Activated gamma-delta T cell treated with anti-CD3 and anti-CD28 coated beads, Interleukin-2, amount 50 U/mL, for 16 hours (primary cell): ENCODE measurements at regions not wholly inside any gene's neighbourhood (a gene's known extent, or its start where the extent isn't known, plus 50 kb on each side); places are given as distances from the start of the nearest gene placed in this dataset.

ENCODE experiments used
- DNase-seq: peaks from one replicate; pipeline ENCODE4 v3.0.0-alpha.2; 2020; ENCODE audit warnings: low read depth

DNA sequence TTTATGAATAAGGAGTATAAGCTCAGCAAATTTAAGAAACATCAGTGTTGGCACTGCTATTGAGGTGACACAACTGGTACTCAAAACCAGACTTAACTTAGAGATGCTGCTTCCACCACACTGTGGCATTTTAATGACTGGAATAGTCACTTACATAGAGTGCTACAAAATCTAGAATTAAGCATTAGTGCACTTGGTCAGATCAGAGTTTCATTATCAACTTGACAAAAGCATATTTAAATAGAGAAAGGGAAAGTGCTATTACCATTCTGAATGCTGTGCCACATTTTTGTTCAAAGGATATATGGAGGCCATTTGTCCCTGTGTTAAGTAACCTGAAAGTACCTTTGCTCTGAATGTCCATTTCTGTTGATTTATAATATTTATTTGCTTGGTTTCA lies 800.7 kb upstream of the ALCAM start:
- no peak for DNase-seq

DNA sequence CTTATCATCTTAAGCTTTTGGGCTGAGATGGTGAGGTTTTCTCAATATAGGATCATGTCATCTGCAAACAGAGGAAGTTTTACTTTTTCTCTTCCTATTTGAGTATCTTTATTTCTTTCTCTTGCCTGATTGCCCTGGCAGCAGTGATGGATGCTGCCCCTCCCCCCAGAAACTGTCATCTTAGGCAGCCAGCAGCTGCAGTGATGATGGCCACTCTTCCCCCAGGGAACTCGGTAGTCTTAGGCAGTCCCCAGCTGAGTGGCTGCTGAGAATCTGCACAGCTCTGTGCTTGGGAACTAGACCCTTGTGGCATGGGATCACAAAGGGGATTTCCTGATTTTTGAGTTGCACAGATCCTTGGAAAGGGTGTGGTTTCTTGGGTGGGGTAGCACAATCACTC lies 791.1 kb upstream of the ALCAM start:
- no peak for DNase-seq

DNA sequence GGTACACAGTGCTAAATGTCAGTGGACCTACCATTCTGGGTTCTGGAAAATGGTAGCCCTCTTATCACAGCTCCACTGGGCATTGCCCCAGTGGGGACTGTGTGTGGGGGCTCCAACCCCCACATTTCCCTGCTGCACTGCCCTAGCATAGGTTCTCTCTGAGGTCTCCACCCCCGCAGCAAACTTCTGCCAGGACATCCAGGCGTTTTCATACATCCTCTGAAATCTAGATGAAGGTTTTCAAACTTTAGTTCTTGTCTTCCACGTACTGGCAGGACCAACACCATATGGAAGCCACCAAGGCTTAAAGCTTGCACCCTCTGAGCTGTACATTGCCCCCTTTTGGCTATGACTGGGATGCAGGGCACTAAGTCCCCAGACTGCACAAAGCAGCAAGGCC lies 788.2 kb upstream of the ALCAM start:
- DNase-seq: no peak

DNA sequence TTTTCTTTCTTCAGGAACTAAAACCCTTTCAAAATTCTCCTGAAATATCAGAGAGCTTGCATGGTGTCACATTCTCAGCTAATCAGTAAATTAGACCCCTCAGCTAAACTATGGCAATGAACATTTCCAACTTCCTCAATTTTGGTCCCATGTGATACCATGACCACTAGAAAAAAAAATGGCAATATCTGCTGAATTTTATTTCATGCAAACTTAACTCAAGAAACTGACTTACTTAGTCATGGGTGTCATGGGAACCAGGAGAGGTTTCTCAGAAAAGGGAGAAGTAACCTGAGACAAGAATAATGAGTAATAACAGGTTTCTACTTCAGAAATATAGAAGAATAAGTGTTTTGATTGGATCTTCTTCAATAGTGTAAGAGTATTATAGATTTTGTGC lies 784.6 kb upstream of the ALCAM start:
- no peak for DNase-seq

DNA sequence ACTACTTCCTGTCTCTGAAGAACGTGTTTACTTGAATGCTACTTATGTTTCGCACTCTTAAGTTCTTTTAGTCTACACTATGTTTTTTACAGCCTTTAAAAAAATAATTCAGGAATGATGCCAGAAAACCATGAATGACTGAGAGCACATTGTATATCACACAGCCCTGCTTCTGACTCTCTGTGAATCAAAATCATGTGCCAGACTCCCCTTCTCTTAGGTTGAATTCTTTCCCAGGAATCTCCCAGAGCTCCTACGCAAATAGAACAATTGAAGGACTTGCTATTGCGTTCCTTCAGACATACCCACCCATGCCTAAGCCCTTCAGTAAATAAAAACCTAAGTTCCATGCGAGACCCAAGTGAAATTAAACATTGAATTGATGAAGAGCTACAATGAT lies 782.0 kb upstream of the ALCAM start:
- DNase-seq: no peak

DNA sequence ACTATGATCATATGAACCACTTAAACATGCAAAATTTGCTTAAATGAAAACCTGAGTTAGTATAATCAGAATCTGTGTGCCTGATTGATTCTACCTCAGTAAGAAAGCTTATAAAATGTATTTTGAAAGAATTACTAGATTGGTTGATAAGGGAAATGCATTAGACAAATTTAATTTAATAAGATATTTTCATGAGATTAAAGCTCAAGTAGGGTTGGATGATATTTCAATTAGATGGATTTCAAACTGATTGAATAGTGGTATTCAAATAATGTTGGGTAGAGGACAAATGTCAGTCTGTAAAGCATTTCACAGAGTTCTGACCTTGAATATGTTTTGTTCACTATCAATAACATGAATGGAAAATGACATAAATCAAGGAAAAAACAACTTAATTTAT lies 780.4 kb upstream of the ALCAM start:
- no peak for DNase-seq

DNA sequence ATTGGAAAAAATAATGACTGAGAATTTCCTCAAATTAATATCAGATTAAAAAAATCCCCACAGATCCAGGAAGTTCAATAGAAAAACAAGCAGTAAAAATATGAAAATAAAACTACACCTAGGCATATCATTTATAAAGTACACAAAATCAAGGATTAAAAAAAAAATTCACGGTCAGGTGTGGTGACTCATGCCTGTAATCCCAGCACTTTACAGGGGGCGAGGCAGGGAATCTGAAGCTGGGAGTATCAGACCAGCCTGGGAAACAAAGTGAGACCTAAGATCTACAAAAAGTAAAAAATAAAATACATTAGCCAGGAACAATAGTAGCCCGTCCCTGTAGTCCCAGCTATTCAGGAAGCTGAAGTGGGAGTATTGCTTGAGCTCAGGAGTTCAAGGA lies 778.3 kb upstream of the ALCAM start:
- DNase-seq: no peak

DNA sequence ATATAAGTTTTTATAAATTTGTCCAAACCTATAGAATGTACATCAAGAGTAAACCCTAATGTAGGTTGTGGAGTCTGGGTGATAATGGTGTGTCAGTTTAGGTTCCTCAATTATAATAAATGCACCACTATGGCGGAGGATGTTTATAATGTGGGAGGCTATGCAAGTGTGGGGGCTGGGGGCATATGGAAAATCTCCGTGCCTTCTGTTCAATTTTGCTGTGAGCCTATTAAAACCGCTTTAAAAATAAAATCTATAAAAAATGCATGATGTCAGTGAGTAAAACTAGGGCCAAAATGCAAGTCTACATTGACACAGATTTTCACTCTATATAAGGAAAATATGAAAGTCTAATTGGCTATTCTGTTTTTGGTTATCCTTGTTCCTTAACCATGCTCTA lies 774.9 kb upstream of the ALCAM start:
- no peak for DNase-seq

DNA sequence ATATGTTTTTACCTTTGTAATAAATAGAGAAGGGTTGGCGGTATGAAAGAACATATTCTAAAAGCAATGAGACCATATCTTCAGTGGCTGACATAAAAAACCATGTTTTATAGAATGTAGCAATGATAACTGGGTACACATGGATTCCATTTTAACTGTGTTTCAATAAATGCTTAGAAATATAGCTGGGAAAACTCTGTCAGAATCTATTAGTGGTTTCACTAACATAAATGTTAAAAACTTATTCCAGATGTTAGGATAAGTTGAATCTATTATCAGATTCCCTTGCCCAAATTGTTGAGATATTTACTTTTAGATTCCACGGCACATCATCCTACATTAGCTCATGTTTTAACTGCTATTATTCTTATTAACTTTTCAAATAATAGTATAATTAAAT lies 772.2 kb upstream of the ALCAM start:
- DNase-seq: no peak

DNA sequence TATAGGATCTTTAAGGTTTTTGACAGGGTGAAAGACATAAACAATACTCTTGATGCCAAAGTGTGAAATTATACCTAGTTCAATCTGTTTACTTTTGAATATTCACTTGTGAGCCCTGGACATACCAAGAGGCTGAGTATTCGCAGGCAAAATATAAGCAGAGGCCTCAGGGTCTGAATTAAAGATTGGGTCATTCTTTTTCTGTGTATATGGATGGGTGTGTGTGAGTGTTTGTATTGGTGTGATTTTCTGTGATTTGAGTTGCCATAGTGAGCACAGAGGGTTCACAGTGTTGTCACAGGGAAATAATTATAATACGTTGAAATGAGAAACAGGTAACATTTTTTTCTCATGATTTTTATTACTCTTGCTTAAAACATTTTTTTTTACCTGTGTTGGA lies 770.7 kb upstream of the ALCAM start:
- DNase-seq: no peak

DNA sequence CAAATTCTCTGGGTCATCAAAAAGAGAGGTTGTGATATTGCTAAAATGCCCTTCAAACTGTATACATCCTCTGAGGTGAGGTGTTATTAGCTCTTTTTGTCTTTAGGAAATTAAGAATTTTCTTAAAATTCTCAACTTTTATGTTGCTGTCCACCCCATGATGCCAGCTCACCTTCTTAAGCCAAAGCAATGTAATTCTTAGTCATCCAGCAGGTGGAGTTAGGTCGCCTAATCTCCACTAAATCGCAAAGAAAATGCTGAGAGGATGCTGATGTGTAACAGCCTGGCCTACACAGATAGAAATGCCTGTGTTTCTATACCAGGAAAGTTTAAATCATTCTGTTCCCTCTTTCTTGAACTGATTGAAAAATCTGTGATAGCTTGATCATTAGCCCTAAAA lies 770.2 kb upstream of the ALCAM start:
- DNase-seq: no peak

DNA sequence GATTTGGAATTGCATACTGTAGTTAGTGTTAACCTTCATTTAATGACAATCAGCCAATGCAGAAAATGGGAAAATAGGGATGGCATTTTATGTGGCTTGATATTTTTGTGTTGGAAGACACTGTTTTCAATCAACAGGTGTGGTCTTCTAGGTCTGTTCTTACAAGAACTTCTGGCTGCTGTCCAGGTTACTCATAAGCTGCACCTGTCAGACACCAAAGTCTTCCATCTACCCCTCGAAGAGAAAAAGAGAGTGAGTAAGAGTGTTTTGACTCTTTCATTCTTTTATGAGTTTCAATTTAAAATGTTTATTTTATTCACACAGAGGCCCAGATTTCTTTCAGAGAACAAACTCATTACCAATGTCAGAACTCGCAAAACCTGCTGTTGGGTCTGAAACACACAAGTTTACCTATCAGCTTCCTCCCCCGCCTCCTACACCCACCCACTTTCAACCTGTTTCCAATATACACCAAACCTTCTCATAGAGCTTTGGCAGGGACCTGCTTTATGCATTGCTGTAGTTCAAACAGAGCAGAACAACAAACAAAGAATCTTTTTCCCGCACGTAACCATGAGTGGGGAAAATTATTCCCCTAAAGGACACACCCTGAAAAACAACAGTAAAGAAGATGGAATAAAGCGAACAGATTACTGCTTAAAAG lies 767.7 kb upstream of the ALCAM start:
- no peak for DNase-seq

DNA sequence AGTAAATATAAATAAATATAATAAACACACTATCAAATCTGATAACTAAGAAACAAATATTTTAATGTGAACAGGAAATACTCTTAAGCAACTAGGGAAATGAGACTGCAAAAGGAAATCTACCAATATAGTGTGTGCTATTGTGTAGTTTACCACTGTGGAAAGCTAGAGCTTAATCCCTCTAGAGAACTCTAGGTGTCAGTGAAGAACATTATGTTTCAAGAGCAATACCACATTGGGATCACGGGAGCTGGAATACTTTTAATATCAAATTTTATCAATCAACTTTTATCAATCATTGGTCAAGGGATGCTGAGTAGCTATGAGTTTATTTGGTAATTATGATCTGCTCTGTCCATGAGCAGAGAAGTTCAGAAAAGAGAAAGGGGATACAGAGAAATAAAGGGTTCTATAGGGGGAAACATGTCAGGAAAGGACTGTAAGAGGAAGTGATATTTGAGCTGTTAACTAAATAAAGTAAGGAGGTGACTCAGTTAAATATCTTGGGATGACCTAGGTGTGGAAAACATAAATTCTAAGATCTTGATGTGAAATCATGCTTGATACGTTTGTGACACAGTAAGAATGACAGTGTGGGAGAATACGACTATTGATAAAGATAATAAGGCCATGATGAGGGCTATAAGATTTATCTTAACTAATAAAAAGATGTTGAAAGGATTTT lies 762.2 kb upstream of the ALCAM start:
- DNase-seq: no peak

DNA sequence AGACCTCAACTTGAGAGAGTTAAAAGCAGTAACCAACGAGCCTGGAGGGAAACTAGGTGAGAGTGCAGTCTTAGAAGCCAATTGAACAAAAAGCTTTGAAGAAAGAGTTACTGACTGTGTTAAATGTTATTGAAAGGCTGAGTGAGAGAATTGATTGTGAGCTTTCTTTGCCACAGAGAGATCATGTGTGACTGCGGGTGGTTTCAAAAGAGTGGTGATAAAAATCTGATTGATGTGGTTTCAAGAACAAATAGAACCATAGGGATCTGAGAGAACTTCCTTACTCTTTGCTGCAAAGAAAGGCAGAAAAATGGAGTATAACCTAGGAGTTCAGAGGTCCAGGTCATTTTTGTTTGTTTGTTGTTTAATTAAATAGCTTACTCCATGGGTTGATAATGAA lies 759.9 kb upstream of the ALCAM start:
- DNase-seq: no peak

DNA sequence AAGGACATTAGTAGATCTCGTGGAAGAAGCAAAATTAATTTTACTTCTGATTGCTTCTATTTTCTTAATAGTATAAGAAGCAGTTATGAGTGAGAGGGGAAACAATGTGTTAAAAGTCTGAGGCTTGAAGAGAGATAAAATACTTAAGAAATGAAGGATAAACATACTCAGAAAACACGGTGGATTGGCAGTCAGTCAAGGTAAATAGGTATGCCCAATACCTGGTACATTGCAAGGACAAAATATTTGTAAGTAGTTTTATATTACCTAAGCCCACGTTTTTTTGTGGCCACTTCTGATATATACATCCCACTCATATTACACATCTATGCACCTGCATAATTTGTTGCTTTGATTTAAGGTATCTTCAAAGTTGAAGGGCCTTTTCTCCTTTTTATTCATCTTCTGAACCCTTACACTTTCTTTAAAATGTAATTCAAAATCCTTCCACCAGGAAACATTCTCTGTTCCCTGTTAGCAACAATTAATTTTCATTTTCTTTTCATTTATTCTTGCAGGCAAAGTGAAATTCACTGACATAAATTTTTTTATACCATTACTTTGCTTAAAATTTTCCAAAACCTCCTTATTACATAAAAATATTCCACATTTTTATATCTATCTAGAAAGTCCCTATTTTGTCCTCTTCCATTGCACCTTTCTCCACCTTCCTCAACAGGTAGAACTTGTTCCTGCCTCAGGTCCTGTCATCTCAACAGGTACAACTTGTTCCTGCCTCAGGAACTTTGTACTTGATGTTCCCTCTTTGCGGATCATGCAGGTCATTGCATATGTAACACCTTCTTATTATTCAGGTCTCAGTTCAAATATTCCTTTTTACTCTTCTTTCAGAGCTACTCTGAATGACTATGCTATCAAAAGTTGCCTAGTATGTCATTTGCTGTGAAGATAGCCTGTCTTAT lies 755.7 kb upstream of the ALCAM start:
- DNase-seq: no peak

DNA sequence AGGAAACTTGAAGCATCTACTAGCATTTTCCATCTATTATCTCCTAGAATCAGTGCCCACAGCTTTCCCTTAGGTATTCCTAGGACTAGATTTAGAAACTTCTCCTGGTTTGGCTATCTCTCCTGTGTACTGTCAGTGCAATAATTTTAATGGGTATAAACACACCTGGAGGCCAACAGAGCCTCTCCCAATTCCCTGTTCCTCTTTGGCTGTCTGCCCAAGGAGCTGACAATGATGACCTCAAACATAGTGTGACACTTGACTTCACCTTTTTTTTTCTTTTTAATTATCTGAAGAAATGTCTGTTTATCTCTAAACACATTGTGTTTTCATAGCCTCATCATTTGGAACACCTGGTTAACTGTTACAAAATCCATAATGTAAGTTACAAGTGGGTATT lies 754.5 kb upstream of the ALCAM start:
- no peak for DNase-seq

DNA sequence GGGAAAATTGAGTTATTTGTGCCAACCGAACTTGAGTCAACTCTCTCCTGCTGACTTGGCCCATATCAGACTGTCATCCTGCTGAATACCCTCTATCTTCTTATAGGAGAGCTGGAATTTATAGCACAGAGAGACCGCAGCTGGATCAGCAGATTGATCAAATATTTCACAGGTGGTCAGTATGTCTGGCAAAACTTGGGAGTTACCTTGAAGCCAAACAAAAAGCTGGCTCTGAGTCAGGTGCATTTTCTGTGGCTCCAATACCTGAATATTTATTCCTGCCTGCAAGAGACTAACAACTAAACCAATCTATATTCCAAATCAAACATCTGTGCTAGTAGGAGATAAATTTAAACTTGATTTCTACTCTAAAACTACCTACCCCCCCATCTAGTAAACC lies 752.1 kb upstream of the ALCAM start:
- DNase-seq: no peak

DNA sequence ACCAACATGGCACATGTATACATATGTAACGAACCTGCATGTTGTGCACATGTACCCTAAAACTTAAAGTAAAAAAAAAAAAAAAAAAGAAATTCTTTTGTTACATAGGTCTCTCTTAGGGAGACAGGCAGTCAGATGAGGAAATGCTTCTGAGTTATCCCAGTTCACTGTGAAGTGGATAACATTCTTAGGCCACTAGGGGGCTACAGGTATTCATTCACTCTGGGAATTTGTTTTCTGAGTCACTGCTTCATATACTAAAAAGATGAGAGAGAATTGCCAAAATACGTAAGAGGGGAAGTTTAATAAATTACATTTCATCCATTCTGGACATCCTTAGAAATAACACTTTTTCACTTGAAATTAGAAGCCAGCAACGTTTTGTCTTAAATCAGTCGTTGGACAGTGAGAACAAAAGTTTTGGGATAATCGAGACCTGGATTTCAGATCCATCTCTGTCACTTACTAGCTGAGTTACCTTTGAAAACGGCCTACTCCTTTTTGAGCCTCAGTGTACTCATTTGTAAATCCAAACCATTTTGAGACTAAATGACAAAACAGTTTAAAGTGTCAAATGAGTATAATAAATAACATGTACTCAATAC lies 738.4 kb upstream of the ALCAM start:
- no peak for DNase-seq

DNA sequence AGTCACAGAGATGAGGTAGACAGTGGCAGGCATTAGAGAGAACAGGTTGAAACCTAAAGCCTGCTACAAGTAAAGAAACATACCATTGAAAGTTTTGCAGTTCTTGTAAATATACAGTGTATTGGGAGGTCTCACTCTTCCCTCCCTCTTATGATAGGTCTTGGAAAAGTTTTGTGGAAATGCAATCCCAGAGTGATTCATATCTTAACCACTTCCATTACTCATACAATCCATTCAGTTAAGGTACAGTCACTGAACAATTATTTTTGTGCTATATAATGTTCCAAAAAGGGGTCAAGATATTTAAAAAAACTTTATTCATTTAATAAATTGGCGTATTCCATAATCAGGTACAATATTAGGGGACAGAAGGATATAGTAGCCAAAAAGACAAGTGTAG lies 737.7 kb upstream of the ALCAM start:
- DNase-seq: no peak

DNA sequence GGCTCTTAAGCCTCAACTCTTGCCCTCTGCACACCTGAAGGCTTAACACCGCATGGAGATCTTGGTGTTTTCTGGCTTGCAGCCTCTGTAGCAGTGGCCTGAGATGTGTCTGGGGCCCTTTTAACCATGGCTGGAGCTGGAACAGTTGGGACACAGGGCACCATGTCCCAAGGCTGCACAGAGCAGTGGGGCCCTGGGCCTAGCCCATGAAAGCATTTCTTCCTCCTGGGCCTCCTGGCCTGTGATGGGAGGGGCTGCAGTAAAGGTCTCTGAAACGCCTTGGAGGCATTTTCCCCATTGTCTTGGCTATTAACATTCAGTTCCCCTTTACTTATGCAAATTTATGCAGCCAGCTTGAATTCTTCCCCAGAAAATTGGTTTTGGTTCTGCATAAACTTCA lies 735.5 kb upstream of the ALCAM start:
- no peak for DNase-seq

DNA sequence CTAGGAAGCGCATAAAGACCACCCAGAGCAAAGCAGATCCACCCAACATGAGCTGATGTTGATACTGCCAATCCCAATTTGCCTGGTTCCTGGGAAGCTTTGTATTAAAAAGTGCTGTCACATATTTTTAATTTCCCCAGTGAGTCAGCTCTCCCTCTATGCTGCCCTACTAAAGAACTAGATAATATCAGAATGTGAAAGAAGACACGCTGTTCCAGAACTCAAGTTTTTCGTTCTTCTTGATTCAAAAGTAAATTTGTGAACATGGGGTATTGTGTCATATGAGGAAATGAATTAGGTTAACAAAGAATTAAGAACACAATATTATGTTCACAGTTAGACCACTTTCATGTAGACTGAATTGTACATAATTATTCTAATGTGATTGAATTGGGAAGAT lies 734.2 kb upstream of the ALCAM start:
- DNase-seq: no peak

DNA sequence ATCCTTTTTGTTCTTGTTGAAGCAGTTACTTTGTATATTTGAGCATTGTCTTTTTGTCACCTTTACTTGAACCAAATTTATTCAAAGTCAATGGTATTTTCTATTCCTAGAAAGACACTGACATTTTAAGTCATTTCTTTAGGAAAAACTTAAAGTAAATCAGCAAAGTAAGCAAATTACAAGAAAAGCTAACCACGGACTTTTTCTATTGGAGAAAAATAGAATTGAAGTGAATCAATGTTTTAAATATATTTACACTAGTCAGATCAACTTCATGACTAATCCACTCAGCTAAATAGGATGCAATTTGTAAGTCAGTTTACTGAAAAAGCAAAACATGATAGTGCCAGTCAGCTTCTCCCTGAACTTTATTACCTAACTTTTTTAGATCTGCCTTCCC lies 733.8 kb upstream of the ALCAM start:
- no peak for DNase-seq
